ENCODE measurements at regions not wholly inside any gene's neighbourhood (a gene's known extent, or its start where the extent isn't known, plus 50 kb on each side); places are given as distances from the start of the nearest gene placed in this dataset.

- TF ChIP-seq MGA (IDR thresholded peaks at IDR 0.05) (no peak), NBN (IDR thresholded peaks at IDR 0.05; ENCODE audit: low read depth) (no peak), ZFP36 (IDR thresholded peaks at IDR 0.05; ENCODE audit: low read depth, low read length, partially characterized antibody) (no peak), ZNF445 (CRISPR knock-in tag; IDR thresholded peaks at IDR 0.05; ENCODE audit: low read depth) (no peak), JUNB (CRISPR knock-in tag; conservative IDR thresholded peaks at IDR 0.05) (no peak)
Measured at GRCh38 chr4:8922481-8922880, 50.8 kb upstream of the HMX1 start (continued).

Data from K562 (cell line).